GM23248 (cell line): ENCODE measurements at regions not wholly inside any gene's neighbourhood (a gene's known extent, or its start where the extent isn't known, plus 50 kb on each side); places are given as distances from the start of the nearest gene placed in this dataset.

ENCODE experiments used
- DNase-seq: peaks from one replicate; pipeline ENCODE4 v3.0.0-alpha.2; 2015
- H2AFZ ChIP-seq: fragments of 200-600 bp; sonication (generic); 2 replicates; pipeline ENCODE4 v1.6.1; 2016; ENCODE audit warnings: antibody characterized with exemption
- H3F3A ChIP-seq: fragments of 200-600 bp; sonication (generic); 2 replicates; pipeline ENCODE4 v1.6.1; 2016; ENCODE audit warnings: mild to moderate bottlenecking, antibody characterized with exemption, mixed run types; ENCODE audit not compliant: insufficient read depth
- H3K27ac ChIP-seq: fragments of 200-600 bp; sonication (generic); 2 replicates; pipeline ENCODE4 v1.5.1; 2016; ENCODE audit warnings: mild to moderate bottlenecking
- H3K27me3 ChIP-seq: fragments of 200-600 bp; sonication (generic); replicated peaks from 2 replicates; pipeline ENCODE4 v1.6.1; 2016; ENCODE audit warnings: mild to moderate bottlenecking; ENCODE audit not compliant: insufficient read depth
- H3K36me3 ChIP-seq: fragments of 200-600 bp; sonication (generic); 2 replicates; pipeline ENCODE4 v1.6.1; 2016; ENCODE audit warnings: low read depth, mild to moderate bottlenecking
- H3K4me1 ChIP-seq: fragments of 200-600 bp; sonication (generic); 2 replicates; pipeline ENCODE4 v1.6.1; 2016; ENCODE audit warnings: mild to moderate bottlenecking; ENCODE audit not compliant: insufficient read depth
- H3K4me2 ChIP-seq: fragments of 200-600 bp; sonication (generic); one replicate; pipeline ENCODE4 v1.6.1; 2016; ENCODE audit warnings: mild to moderate bottlenecking; ENCODE audit not compliant: unreplicated experiment
- H3K4me3 ChIP-seq: fragments of 200-600 bp; sonication (generic); 2 replicates; pipeline ENCODE4 v1.5.1; 2016; ENCODE audit warnings: mild to moderate bottlenecking
- H3K79me2 ChIP-seq: fragments of 200-600 bp; sonication (generic); 2 replicates; pipeline ENCODE4 v1.6.1; 2016; ENCODE audit warnings: mild to moderate bottlenecking; ENCODE audit not compliant: insufficient read depth
- H3K9ac ChIP-seq: fragments of 200-600 bp; sonication (generic); 2 replicates; pipeline ENCODE4 v1.6.1; 2016; ENCODE audit warnings: mild to moderate bottlenecking
- H3K9me2 ChIP-seq: fragments of 200-600 bp; sonication (generic); 2 replicates; pipeline ENCODE4 v1.6.1; 2016; ENCODE audit warnings: mixed run types, mild to moderate bottlenecking, moderate library complexity; ENCODE audit not compliant: insufficient read depth
- H3K9me3 ChIP-seq: fragments of 200-600 bp; sonication (generic); one replicate; pipeline ENCODE4 v1.6.1; 2017; ENCODE audit warnings: low read depth
- H4K20me1 ChIP-seq: fragments of 200-600 bp; sonication (generic); 2 replicates; pipeline ENCODE4 v1.6.0; 2016; ENCODE audit not compliant: insufficient read depth
- EZH2 ChIP-seq: fragments of 200-600 bp; sonication (generic); IDR thresholded peaks from 2 replicates; pipeline ENCODE4 v1.6.1; 2018; ENCODE audit warnings: antibody characterized with exemption, mild to moderate bottlenecking; ENCODE audit not compliant: insufficient read depth, poor library complexity, severe bottlenecking
- EZH2phosphoT487 ChIP-seq: fragments of 200-600 bp; sonication (generic); IDR thresholded peaks from 2 replicates; pipeline ENCODE4 v1.6.1; 2018; ENCODE audit warnings: antibody characterized with exemption, moderate library complexity, mild to moderate bottlenecking, low read depth; ENCODE audit not compliant: insufficient read depth
- WGBS, 2 experiments: methylation state at CpG; one replicate each; pipeline ENCODE4 v1.1.6; 2015 to 2017; ENCODE audit warnings: low lambda C conversion rate in 2 of 2, low coverage in 1 of 2; ENCODE audit errors: missing lambda C conversion rate in 2 of 2; 5-methylcytosine and 5-hydroxymethylcytosine counted together
- in situ Hi-C: fragments of 300-500 bp; cut with MboI; formaldehyde crosslinking; loops from 2 replicates; pipeline ENCODE4 v1.15.0; 2020

DNA sequence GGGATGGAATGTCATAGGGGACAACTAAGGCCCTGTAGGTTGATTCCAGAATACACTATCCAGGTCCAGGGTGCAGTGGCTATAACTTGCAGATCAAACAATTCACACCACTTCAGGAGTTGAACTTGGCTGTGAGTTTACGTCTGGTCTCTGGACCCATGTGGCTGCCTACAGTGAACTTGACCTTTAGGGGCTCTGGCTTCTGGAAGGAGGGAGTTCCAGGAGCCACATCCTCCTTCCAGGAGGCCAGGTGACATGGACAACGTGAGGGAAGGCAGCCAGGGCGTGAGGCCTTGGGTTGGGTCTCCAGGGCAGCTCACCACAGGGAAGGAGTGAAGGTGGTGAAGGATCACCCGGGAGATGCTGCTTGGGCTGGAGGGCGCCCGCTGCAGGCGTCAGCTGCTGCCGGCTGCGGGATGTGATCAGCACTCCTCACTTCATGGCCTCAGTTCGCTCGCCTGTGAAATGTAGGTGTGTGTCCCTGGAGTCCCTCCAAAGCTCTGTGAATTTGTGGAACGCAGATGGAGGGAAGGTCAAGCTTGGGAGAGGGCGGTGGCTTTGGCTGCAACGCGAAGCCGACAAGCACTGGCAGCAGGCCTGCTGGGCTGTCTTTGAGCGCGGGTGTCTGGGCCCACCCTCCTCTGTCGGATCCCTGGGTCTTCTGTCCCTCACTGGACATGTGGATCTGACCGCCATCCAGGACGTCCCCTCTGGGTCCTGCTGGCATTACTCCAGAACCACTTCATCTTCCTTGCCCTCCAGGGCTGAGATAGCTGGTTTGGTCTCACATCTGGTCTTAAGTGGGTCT, 146.5 kb downstream of the GLI2 start:
- peaks cover 79% of the 10 kb centered on the region for H3K79me2 ChIP-seq

DNA sequence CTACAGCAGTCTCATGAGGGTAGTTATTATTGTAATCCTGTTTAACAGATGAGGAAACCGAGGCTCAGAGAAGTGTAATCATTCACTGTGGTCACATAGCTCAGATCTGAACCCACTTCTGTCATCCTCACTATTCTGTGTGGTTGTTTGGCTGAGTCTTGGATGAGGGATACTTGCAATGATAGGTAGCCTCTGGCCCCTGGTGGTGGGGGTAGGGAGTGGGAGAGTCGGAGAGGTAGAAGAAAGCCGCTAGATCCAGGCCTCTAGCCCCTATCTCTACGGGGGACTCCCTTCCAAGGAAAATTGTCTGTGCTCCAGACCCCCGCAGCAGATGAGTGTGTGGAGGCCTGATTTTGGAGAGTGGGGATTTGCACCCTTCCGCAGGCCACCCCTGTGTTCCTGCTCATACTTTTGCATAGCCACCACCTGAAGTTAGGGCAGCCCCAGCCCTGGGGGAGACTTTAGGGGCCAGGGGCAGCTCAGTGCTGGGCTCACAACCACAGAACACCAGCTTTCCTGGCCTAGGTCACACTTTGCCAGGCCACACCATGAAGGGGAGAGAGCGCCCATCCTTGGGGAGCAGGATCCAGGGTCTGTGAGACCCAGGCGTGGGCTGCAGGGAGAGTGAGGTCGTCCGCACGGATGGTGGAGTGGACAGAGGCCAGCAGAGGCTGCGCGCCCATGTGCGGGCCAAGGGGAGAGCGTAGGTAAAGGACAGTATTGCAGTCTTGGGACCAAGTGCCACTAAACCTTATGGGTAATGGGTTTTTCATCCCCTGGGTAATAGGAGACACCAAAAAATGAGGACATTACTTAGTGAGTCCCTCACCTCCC, 148.2 kb downstream of the GLI2 start:
- H2AFZ ChIP-seq, result no peak overlapping the region
- H4K20me1 ChIP-seq, result no peaks in the 10 kb centered on the region
- in situ Hi-C loops, result no loop called here
- WGBS, 2 experiments, result 94 to 95% methylated on average over 15 of the region's 15 CpGs
- peaks cover 75% of the 10 kb centered on the region for H3K79me2 ChIP-seq
- no peaks in the 10 kb centered on the region for H3K9me2 ChIP-seq
- H3K9me3 ChIP-seq, result no peaks in the 10 kb centered on the region
- no peaks in the 10 kb centered on the region for H3K27me3 ChIP-seq
- H3K4me2 ChIP-seq, result no peak overlapping the region
- no peak overlapping the region for H3K9ac ChIP-seq
- no peak overlapping the region for H3K4me3 ChIP-seq
- H3K27ac ChIP-seq, result no peak overlapping the region
- DNase-seq, result no peak
- no peaks in the 10 kb centered on the region for H3K4me1 ChIP-seq
- H3F3A ChIP-seq, result no peaks in the 10 kb centered on the region
- H3K36me3 ChIP-seq, result no peaks in the 10 kb centered on the region
- TF ChIP-seq EZH2phosphoT487 (no peak), EZH2 (no peak)

More for the DNA sequence above, 146.5 kb downstream of the GLI2 start:
- Histone ChIP-seq H3K27me3 (no peaks in the 10 kb centered on the region), H3K27ac (no peak overlapping the region), H3K4me3 (no peak overlapping the region), H3K9ac (no peak overlapping the region), H3K9me2 (no peaks in the 10 kb centered on the region), H2AFZ (no peak overlapping the region), H3K4me2 (no peak overlapping the region), H3K36me3 (no peaks in the 10 kb centered on the region), H4K20me1 (no peaks in the 10 kb centered on the region), H3K9me3 (no peaks in the 10 kb centered on the region), H3F3A (no peaks in the 10 kb centered on the region), H3K4me1 (no peaks in the 10 kb centered on the region)
- WGBS, 2 experiments, result 52 to 59% methylated on average over 21 of the region's 21 CpGs
- DNase-seq, result no peak
- in situ Hi-C loops, result no loop called here
- TF ChIP-seq EZH2phosphoT487 (no peak), EZH2 (no peak)

DNA sequence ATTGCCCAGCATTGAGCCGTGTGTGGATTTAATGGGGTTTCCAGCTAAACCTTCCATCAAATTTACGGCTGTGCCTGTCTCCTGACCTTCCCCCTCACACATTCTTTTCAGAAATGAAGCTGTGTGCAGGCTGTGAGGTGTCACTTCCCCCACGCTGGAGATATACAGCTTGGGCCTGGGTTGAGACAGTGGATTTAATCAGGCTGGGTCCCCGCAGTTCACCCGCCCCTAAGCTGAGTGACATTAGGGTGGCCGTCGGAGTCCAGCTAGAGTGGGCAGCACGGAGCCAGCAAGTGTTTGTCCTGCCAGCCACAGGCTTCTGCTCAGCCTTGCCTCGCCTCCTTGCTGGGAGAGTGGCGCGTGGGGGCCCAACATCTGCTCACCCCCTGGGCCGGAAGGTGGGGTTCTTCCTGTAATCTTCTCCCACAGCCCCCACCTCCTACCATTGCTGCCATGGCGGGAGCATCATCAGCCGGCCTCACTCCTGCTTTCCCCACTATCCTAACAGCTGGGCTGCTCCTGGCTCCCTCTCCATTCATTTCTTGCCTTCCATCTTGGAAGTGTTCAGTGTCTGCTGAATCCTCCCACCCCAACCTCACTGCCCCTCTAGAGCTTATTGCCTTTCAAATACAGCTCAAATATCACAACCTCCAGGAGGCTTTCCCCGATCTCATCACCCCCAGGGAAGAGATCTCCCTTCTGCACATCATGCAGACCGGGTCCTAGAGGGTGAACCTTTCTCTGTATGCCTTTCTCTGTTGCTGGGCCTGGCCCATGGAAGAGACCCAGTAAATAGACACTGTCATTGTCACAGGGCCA, 149.0 kb downstream of the GLI2 start:
- H3K27me3 ChIP-seq, result no peaks in the 10 kb centered on the region
- 92 to 95% methylated on average over 14 to 16 of the region's 16 CpGs for WGBS, 2 experiments
- no peak overlapping the region for H3K9ac ChIP-seq
- H3K27ac ChIP-seq, result no peak overlapping the region
- H3K4me1 ChIP-seq, result no peaks in the 10 kb centered on the region
- no peak for DNase-seq
- H3K4me2 ChIP-seq, result no peak overlapping the region
- H2AFZ ChIP-seq, result no peak overlapping the region
- H3K9me2 ChIP-seq, result no peaks in the 10 kb centered on the region
- H3K36me3 ChIP-seq, result no peaks in the 10 kb centered on the region
- H3K4me3 ChIP-seq, result no peak overlapping the region
- in situ Hi-C loops, result no loop called here
- H3K9me3 ChIP-seq, result no peaks in the 10 kb centered on the region
- peaks cover 74% of the 10 kb centered on the region for H3K79me2 ChIP-seq
- no peaks in the 10 kb centered on the region for H4K20me1 ChIP-seq
- H3F3A ChIP-seq, result no peaks in the 10 kb centered on the region
- no peak for TF ChIP-seq EZH2phosphoT487
- no peak for TF ChIP-seq EZH2

DNA sequence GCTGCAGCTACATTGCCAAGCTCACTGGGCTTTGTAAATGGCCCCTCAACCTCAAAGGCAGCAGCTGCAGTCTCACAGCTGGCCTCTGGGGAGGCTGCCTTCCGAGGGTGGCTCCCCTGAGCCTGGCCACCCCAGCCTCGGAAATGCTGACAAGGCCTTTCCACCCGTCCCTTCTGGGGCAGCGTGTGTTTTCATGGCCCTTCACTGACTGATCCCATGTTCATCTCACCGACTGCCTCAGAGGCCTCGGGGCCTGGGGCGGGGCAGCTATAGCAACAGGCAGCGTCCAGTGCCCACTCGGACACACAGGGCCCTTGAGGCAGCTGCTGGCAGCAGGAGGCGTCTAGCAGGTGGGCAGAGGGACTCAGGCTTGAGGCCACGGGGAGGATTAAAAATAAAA, 149.7 kb downstream of the GLI2 start:
- no peak for DNase-seq
- no peak for TF ChIP-seq EZH2phosphoT487
- no peak for TF ChIP-seq EZH2
- Histone ChIP-seq H4K20me1 (no peaks in the 10 kb centered on the region), H3K36me3 (no peaks in the 10 kb centered on the region), H3K4me3 (no peak overlapping the region), H3K79me2 (peaks cover 74% of the 10 kb centered on the region), H3K4me2 (no peak overlapping the region), H3K4me1 (no peaks in the 10 kb centered on the region), H3F3A (no peaks in the 10 kb centered on the region), H3K9me2 (no peaks in the 10 kb centered on the region), H3K9me3 (no peaks in the 10 kb centered on the region), H3K9ac (no peak overlapping the region), H3K27me3 (no peaks in the 10 kb centered on the region), H2AFZ (no peak overlapping the region), H3K27ac (no peak overlapping the region)
- 51 to 52% methylated on average over 11 of the region's 11 CpGs for WGBS, 2 experiments
- in situ Hi-C loops, result no loop called here
